Stimulated activated effector memory CD8-positive, alpha-beta T cell treated with anti-CD3 and anti-CD28 coated beads, Interleukin-12 subunit alpha, Interleukin-12 subunit beta, amount 100 ng/mL, for 72 hours (primary cell): ENCODE measurements at regions not wholly inside any gene's neighbourhood (a gene's known extent, or its start where the extent isn't known, plus 50 kb on each side); places are given as distances from the start of the nearest gene placed in this dataset.
"Not testable (repeated sequence)": the region's sequence is repeated elsewhere in the genome, so short reads cannot be mapped to it uniquely, and the experiment has no call there.

Experiments used
- ATAC-seq: fragments of 150-1000 bp; cut with Tn5 transposase; 2 replicates; pipeline ENCODE4 v1.10.0; 2021
- DNase-seq, 2 donors: peaks; one replicate each; pipeline ENCODE4 v3.0.0; 2021 to 2022; ENCODE audit warnings: low spot score in 2 of 2
- H3K27ac Mint-ChIP-seq: one replicate; pipeline ENCODE4 v1.8.0; 2022; ENCODE audit warnings: mild to moderate bottlenecking, mixed read lengths
- H3K36me3 Mint-ChIP-seq: one replicate; pipeline ENCODE4 v1.8.0; 2022; ENCODE audit warnings: mild to moderate bottlenecking, mixed read lengths
- H3K4me1 Mint-ChIP-seq: one replicate; pipeline ENCODE4 v1.8.0; 2022; ENCODE audit warnings: mixed read lengths
- H3K4me3 Mint-ChIP-seq: one replicate; pipeline ENCODE4 v1.8.0; 2022; ENCODE audit warnings: mild to moderate bottlenecking, mixed read lengths
- H3K9me3 Mint-ChIP-seq: one replicate; pipeline ENCODE4 v1.8.0; 2022; ENCODE audit warnings: mixed read lengths

- H3K4me3 Mint-ChIP-seq = not testable (repeated sequence)
Measured at GRCh38 chr1:149157409-149157808, 54.1 kb upstream of the NBPF9 start.

GRCh38 chr1:149158308-149158707, 55.0 kb upstream of the NBPF9 start:
- H3K4me1 Mint-ChIP-seq, H3K27ac Mint-ChIP-seq, H3K36me3 Mint-ChIP-seq, ATAC-seq, H3K9me3 Mint-ChIP-seq, H3K4me3 Mint-ChIP-seq, DNase-seq: not testable (repeated sequence)

More at GRCh38 chr1:149157409-149157808, 54.1 kb upstream of the NBPF9 start:
- ATAC-seq, H3K27ac Mint-ChIP-seq, H3K9me3 Mint-ChIP-seq, DNase-seq, H3K4me1 Mint-ChIP-seq, H3K36me3 Mint-ChIP-seq: not testable (repeated sequence)

- not testable (repeated sequence) for DNase-seq, H3K36me3 Mint-ChIP-seq, H3K4me3 Mint-ChIP-seq, H3K4me1 Mint-ChIP-seq, H3K27ac Mint-ChIP-seq, H3K9me3 Mint-ChIP-seq
- ATAC-seq = peak; percentile 80
Measured at GRCh38 chr1:149163063-149163444, 59.7 kb upstream of the NBPF9 start.

- H3K27ac Mint-ChIP-seq, H3K4me3 Mint-ChIP-seq, H3K36me3 Mint-ChIP-seq, H3K4me1 Mint-ChIP-seq, DNase-seq, ATAC-seq, H3K9me3 Mint-ChIP-seq: not testable (repeated sequence)
Measured at GRCh38 chr1:149174765-149175164, 71.4 kb upstream of the NBPF9 start.

GRCh38 chr1:149175812-149176211, 72.5 kb upstream of the NBPF9 start:
- ATAC-seq, H3K36me3 Mint-ChIP-seq, H3K4me1 Mint-ChIP-seq, H3K27ac Mint-ChIP-seq, DNase-seq, H3K9me3 Mint-ChIP-seq, H3K4me3 Mint-ChIP-seq: not testable (repeated sequence)

GRCh38 chr1:149176453-149177316, 73.3 kb upstream of the NBPF9 start:
- not testable (repeated sequence) for H3K36me3 Mint-ChIP-seq, H3K4me1 Mint-ChIP-seq, ATAC-seq, H3K9me3 Mint-ChIP-seq
- DNase-seq = peak; percentile 40 to 88
- Mint-ChIP-seq H3K4me3 (peak overlapping the region; percentile 60), H3K27ac (peak overlapping the region; percentile 83)

- ATAC-seq, H3K4me3 Mint-ChIP-seq: not testable (repeated sequence)
Measured at GRCh38 chr1:149190742-149191141, 87.4 kb upstream of the NBPF9 start.

GRCh38 chr1:149196651-149197050, 93.3 kb upstream of the NBPF9 start:
- not testable (repeated sequence) for DNase-seq, H3K27ac Mint-ChIP-seq, ATAC-seq, H3K9me3 Mint-ChIP-seq, H3K4me3 Mint-ChIP-seq, H3K36me3 Mint-ChIP-seq
- peaks cover 15% of the 10 kb centered on the region for H3K4me1 Mint-ChIP-seq

More at GRCh38 chr1:149190742-149191141, 87.4 kb upstream of the NBPF9 start:
- not testable (repeated sequence) for H3K4me1 Mint-ChIP-seq, DNase-seq, H3K36me3 Mint-ChIP-seq, H3K27ac Mint-ChIP-seq, H3K9me3 Mint-ChIP-seq

GRCh38 chr1:149200567-149200966, 97.2 kb upstream of the NBPF9 start:
- ATAC-seq, DNase-seq, H3K27ac Mint-ChIP-seq, H3K36me3 Mint-ChIP-seq, H3K4me3 Mint-ChIP-seq, H3K9me3 Mint-ChIP-seq: not testable (repeated sequence)
- peaks cover 15% of the 10 kb centered on the region for H3K4me1 Mint-ChIP-seq

GRCh38 chr1:149202283-149202682, 98.9 kb upstream of the NBPF9 start:
- not testable (repeated sequence) for DNase-seq, ATAC-seq, H3K36me3 Mint-ChIP-seq, H3K4me1 Mint-ChIP-seq, H3K4me3 Mint-ChIP-seq, H3K27ac Mint-ChIP-seq, H3K9me3 Mint-ChIP-seq

- DNase-seq, H3K4me3 Mint-ChIP-seq, H3K27ac Mint-ChIP-seq, H3K9me3 Mint-ChIP-seq, ATAC-seq, H3K4me1 Mint-ChIP-seq, H3K36me3 Mint-ChIP-seq: not testable (repeated sequence)
Measured at GRCh38 chr1:149204396-149204795, 101.0 kb upstream of the NBPF9 start.

GRCh38 chr1:149208836-149209235, 105.5 kb upstream of the NBPF9 start:
- H3K36me3 Mint-ChIP-seq, H3K4me3 Mint-ChIP-seq, H3K4me1 Mint-ChIP-seq, H3K9me3 Mint-ChIP-seq, DNase-seq, ATAC-seq, H3K27ac Mint-ChIP-seq: not testable (repeated sequence)

GRCh38 chr1:149211757-149212420, 108.5 kb upstream of the NBPF9 start:
- not testable (repeated sequence) for DNase-seq, H3K27ac Mint-ChIP-seq, H3K4me1 Mint-ChIP-seq, H3K4me3 Mint-ChIP-seq, ATAC-seq, H3K36me3 Mint-ChIP-seq, H3K9me3 Mint-ChIP-seq

- not testable (repeated sequence) for H3K27ac Mint-ChIP-seq, ATAC-seq, H3K4me1 Mint-ChIP-seq, H3K36me3 Mint-ChIP-seq, H3K9me3 Mint-ChIP-seq, H3K4me3 Mint-ChIP-seq, DNase-seq
Measured at GRCh38 chr1:149212946-149213345, 109.6 kb upstream of the NBPF9 start.

GRCh38 chr1:149213673-149214072, 110.3 kb upstream of the NBPF9 start:
- ATAC-seq, H3K27ac Mint-ChIP-seq: not testable (repeated sequence)

More at GRCh38 chr1:149213673-149214072, 110.3 kb upstream of the NBPF9 start:
- H3K9me3 Mint-ChIP-seq, H3K4me1 Mint-ChIP-seq, DNase-seq, H3K36me3 Mint-ChIP-seq, H3K4me3 Mint-ChIP-seq: not testable (repeated sequence)
